Thyroid gland (tissue), 4 donors: ENCODE measurements at regions not wholly inside any gene's neighbourhood (a gene's known extent, or its start where the extent isn't known, plus 50 kb on each side); places are given as distances from the start of the nearest gene placed in this dataset.

ENCODE experiments used
- DNase-seq, 2 donors: peaks; one replicate each; pipeline ENCODE4 v3.0.0-alpha.2; 2019
- H3K27ac ChIP-seq, 3 donors: fragments of 200-600 bp; sonication (generic); 1 replicate in 2 of 3; 2 replicates in 1 of 3; pipeline ENCODE4 v1.5.1; 2016 to 2019; ENCODE audit warnings: mild to moderate bottlenecking in 1 of 3, moderate library complexity in 1 of 3
- H3K27me3 ChIP-seq: fragments of 200-600 bp; sonication (generic); one replicate; pipeline ENCODE4 v1.5.1; 2019
- H3K36me3 ChIP-seq, 2 donors: fragments of 200-600 bp; sonication (generic); one replicate each; pipeline ENCODE4 v1.5.1; 2016 to 2019
- H3K4me1 ChIP-seq, 2 donors: fragments of 200-600 bp; sonication (generic); one replicate each; pipeline ENCODE4 v1.5.1; 2017 to 2019
- H3K4me3 ChIP-seq, 3 donors: fragments of 200-600 bp; sonication (generic); replicated peaks in 1 of 3; 1 replicate in 2 of 3; 2 replicates in 1 of 3; pipeline ENCODE4 v1.5.1; 2016; ENCODE audit warnings: mild to moderate bottlenecking in 1 of 3
- H3K9me3 ChIP-seq: fragments of 200-600 bp; sonication (generic); one replicate; pipeline ENCODE4 v1.5.1; 2017
- POLR2A ChIP-seq, 2 donors: fragments of 450-650 bp; IDR thresholded peaks; one replicate each; pipeline ENCODE4 v1.6.1; 2017; ENCODE audit warnings: antibody characterized with exemption in 2 of 2, mild to moderate bottlenecking in 2 of 2, moderate library complexity in 1 of 2
- WGBS, 2 donors: methylation state at CpG; one replicate each; pipeline ENCODE4 v1.1.5; 2017; 5-methylcytosine and 5-hydroxymethylcytosine counted together
- intact Hi-C: fragments of 100-400 bp; cut with DNase I; formaldehyde crosslinking; loops from one replicate; pipeline ENCODE4 v1.15.1; 2023
- TF ChIP-seq, protein P1 (sequence below), 6 experiments: fragments of 200-600 bp in 3 of 6; fragments of 450-650 bp in 3 of 6; sonication (generic) in 3 of 6; IDR thresholded peaks; one replicate each; pipeline ENCODE4 v1.5.1; 2016 to 2019; ENCODE audit warnings: antibody characterized with exemption in 6 of 6, mild to moderate bottlenecking in 2 of 6, inconsistent platforms in 1 of 6, moderate library complexity in 1 of 6

DNA sequence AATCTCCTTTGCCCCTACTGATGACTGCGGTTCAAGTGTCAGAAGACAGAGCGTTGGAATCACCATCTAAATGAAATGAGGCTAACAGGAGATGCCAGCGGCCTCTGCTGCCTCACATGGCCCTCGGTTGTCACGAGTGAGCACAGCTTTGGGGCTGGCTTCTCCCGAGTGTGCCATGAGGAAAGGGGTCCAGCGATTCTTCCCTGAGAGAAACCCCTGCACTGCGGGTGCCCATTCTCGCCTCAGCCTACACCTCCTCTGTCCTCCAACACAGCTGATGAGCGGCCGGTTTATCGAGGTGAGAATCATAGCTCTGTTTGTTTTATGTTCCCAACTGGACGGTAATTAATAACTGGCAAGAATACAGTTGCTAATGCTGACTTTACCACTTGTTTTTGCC lies 144.7 kb upstream of the RPS6KA2 start:
- intact Hi-C loops = loop anchor here (5.0 kb wide), 1 partner anchor 371 kb away; no protein-coding TSS in a partner anchor
- H3K9me3 ChIP-seq = no peaks in the 10 kb centered on the region
- DNase-seq = no peak

GRCh38 chr6:166770216-166771116 lies 143.4 kb upstream of the RPS6KA2 start:
- Histone ChIP-seq H3K27me3 (no peaks in the 10 kb centered on the region), H3K4me1 (no peaks in the 10 kb centered on the region), H3K9me3 (no peaks in the 10 kb centered on the region), H3K27ac (no peak overlapping the region), H3K4me3 (no peak overlapping the region), H3K36me3 (no peaks in the 10 kb centered on the region)
- 85 to 86% methylated on average over 19 of the region's 19 CpGs for WGBS, 2 donors
- TF ChIP-seq, protein P1, sequence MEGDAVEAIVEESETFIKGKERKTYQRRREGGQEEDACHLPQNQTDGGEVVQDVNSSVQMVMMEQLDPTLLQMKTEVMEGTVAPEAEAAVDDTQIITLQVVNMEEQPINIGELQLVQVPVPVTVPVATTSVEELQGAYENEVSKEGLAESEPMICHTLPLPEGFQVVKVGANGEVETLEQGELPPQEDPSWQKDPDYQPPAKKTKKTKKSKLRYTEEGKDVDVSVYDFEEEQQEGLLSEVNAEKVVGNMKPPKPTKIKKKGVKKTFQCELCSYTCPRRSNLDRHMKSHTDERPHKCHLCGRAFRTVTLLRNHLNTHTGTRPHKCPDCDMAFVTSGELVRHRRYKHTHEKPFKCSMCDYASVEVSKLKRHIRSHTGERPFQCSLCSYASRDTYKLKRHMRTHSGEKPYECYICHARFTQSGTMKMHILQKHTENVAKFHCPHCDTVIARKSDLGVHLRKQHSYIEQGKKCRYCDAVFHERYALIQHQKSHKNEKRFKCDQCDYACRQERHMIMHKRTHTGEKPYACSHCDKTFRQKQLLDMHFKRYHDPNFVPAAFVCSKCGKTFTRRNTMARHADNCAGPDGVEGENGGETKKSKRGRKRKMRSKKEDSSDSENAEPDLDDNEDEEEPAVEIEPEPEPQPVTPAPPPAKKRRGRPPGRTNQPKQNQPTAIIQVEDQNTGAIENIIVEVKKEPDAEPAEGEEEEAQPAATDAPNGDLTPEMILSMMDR (IDR thresholded peaks at IDR 0.05) = no peak
- no peak for TF ChIP-seq POLR2A (IDR thresholded peaks at IDR 0.05)
- intact Hi-C loops = loop anchor here (5.0 kb wide), 1 partner anchor 372 kb away; no protein-coding TSS in a partner anchor
- DNase-seq = no peak

More for the DNA sequence above, 144.7 kb upstream of the RPS6KA2 start:
- TF ChIP-seq, protein P1 (IDR thresholded peaks at IDR 0.05) = no peak
- TF ChIP-seq POLR2A (IDR thresholded peaks at IDR 0.05) = no peak
- Histone ChIP-seq H3K27me3 (no peaks in the 10 kb centered on the region), H3K27ac (no peak overlapping the region), H3K4me1 (no peaks in the 10 kb centered on the region), H3K36me3 (no peaks in the 10 kb centered on the region), H3K4me3 (no peak overlapping the region)
- WGBS, 2 donors = 93% methylated on average over 13 of the region's 13 CpGs

DNA sequence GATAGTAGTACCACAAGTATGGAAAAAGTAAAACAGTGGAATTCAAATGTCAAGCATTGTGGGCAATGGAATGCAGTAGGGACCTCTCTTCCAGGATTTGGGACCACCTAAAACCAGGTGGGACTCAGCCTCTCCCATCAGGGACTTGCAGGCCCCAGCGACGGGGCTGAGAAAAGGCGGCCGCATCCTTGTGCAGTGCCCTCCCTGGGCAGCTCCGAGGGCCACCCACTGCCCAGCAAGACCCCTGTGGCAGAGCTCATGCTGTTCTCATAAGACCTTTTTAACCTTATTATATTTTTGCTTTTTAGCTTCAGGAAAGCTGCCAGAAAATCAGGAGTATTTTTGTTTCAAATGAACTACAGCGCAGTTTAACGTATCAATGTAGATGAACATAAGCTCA lies 142.6 kb upstream of the RPS6KA2 start:
- Histone ChIP-seq H3K27ac (no peak overlapping the region), H3K36me3 (no peaks in the 10 kb centered on the region), H3K9me3 (no peaks in the 10 kb centered on the region), H3K4me1 (no peaks in the 10 kb centered on the region), H3K4me3 (no peak overlapping the region), H3K27me3 (no peaks in the 10 kb centered on the region)
- 94 to 95% methylated on average over 7 of the region's 7 CpGs for WGBS, 2 donors
- DNase-seq = no peak
- intact Hi-C loops = loop anchor here (5.0 kb wide), 1 partner anchor 373 kb away; no protein-coding TSS in a partner anchor
- TF ChIP-seq POLR2A (IDR thresholded peaks at IDR 0.05) = no peak

DNA sequence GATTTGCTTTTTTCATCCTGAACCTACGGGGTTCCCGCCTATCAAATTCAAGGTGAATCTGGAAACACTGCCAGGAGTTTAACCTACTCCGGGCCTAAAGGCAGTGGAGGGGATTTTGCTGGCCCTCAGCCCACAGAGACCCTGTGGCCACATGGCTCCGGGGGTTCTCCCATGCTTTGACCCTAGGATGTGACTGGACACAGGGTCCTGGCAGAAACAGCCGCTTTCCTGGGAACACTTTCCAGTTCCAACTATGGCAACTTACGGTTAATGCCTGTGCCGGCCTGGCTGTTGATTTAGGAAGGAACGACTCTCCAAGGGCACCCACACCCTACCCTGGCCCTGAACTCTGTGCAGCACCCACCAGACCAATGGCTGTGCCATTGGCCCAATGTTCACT lies 141.7 kb upstream of the RPS6KA2 start:
- TF ChIP-seq POLR2A (IDR thresholded peaks at IDR 0.05) = no peak
- TF ChIP-seq, protein P1 (IDR thresholded peaks at IDR 0.05) = no peak
- Histone ChIP-seq H3K9me3 (no peaks in the 10 kb centered on the region), H3K4me1 (no peaks in the 10 kb centered on the region), H3K27me3 (no peaks in the 10 kb centered on the region), H3K27ac (no peak overlapping the region), H3K36me3 (no peaks in the 10 kb centered on the region), H3K4me3 (no peak overlapping the region)
- intact Hi-C loops = no loop called here
- DNase-seq = no peak
- 60 to 78% methylated on average over 6 to 8 of the region's 8 CpGs for WGBS, 2 donors

GRCh38 chr6:166767230-166767629 lies 140.2 kb upstream of the RPS6KA2 start:
- TF ChIP-seq POLR2A (IDR thresholded peaks at IDR 0.05) = no peak
- TF ChIP-seq, protein P1 (IDR thresholded peaks at IDR 0.05) = no peak
- intact Hi-C loops = no loop called here
- Histone ChIP-seq H3K4me3 (no peak overlapping the region), H3K27me3 (no peaks in the 10 kb centered on the region), H3K27ac (no peak overlapping the region), H3K36me3 (no peaks in the 10 kb centered on the region), H3K9me3 (no peaks in the 10 kb centered on the region), H3K4me1 (no peaks in the 10 kb centered on the region)
- WGBS, 2 donors = 88 to 91% methylated on average over 16 of the region's 16 CpGs
- DNase-seq = no peak
